GM19324 (cell line): ENCODE measurements at regions not wholly inside any gene's neighbourhood (a gene's known extent, or its start where the extent isn't known, plus 50 kb on each side); places are given as distances from the start of the nearest gene placed in this dataset.

ENCODE experiments used
- ATAC-seq: cut with Tn5 transposase; IDR thresholded peaks from one replicate; pipeline ENCODE4 v1.9.1; 2021; ENCODE audit warnings: mild to moderate bottlenecking, moderate library complexity; ENCODE audit not compliant: unreplicated experiment, low FRiP score

DNA sequence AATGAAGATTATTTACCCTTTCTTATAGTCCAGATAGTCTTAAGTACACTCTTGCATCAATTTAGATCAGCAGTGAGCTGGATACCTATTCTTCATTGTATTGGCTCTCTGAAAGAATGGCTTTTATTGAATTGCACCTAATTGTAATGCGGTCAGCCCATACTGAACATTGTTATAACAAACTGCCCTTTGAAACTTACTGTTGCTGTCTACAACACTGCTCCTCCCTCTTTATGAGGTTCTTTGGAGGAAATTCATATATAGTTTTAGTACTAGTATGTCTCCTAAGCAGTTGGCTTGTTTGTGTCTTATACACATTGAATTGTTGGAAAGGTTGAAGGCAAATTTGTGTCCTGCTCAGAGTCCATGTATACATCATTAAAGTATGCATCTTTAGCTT lies 66.5 kb upstream of the UGP2 start:
- ATAC-seq, result no peak

GRCh38 chr2:63776382-63776781 lies 65.3 kb upstream of the UGP2 start:
- no peak for ATAC-seq

- ATAC-seq, result no peak
These were observed 63.9 kb upstream of the UGP2 start for GRCh38 chr2:63777816-63778215.

- ATAC-seq, result no peak
These were observed 63.3 kb upstream of the UGP2 start for GRCh38 chr2:63778391-63778790.

- ATAC-seq, result no peak
These were observed 61.1 kb upstream of the UGP2 start for GRCh38 chr2:63780518-63781155.

DNA sequence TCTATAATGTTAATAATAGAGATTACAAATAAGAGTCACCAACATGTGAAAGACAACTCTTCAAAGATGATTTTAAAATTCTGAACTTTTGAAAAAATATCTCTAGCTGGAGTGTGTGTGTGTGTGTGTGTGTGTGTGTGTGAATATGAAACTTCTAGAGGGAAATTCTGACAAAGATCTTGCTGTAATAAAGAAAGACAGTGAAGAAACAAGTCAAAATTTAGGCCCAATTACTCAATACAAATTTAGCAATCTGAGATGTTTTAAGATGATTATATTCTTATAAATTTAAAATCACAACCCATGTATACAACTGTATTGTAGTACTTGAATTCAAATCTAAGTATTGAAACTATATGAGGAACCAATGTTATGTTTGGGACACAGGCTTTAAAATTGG lies 57.2 kb upstream of the UGP2 start:
- no peak for ATAC-seq

DNA sequence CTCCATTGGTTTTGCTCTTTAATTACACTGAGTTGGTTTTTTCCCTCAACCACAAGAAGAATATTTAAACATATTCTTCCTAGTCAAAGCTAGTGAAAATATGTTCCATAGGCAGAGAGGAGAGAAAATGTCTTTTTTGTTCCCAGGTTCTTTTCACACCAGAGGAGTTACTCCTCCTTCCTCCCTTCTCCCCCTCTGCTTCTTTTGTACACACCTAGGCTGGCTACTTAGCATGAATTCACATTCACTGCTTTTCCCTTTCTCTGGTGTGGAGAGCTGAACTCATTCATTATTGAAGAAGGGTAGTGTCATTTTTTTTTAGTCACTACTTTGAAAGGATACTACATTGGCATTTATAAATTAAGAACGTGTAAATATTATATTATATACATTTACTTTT lies 56.6 kb upstream of the UGP2 start:
- ATAC-seq, result no peak

- ATAC-seq, result no peak
These were observed 55.2 kb upstream of the UGP2 start for GRCh38 chr2:63786471-63786870.

- ATAC-seq, result no peak
These were observed 53.6 kb upstream of the UGP2 start for GRCh38 chr2:63788071-63788470.

DNA sequence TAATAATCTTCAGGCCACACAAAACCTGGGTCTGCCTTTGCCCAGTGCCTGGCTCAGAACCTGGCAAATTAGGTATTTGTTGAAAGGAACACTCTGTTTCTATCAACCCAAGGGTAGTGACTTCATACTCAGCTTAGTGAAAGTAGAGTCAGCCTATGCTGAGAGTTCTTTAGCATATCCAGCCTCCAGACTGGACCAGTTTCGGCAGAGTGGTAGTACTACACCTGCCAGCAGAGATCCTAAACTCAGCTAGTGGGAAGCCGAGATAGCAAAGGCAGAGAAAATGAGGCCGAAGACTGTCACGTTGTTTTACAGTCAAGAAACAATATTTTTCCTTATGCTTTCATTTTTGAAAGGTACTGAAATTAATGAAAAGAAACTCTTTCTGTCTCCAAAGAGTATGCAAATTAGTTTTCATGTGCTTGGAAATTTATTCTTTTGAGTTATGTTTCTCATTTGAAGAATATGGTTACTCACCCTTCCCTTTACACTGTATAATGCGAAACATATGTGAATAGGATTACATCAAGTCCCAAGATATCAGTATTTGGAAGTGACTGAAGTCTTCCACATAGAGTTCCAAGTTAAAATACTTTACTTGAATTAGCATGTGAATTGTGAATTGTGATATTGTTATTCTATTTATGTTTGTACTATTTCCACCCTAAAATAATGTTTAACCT lies 52.2 kb upstream of the UGP2 start:
- ATAC-seq, result no peak

- no peak for ATAC-seq
These were observed 51.2 kb upstream of the UGP2 start for GRCh38 chr2:63790491-63790890.

DNA sequence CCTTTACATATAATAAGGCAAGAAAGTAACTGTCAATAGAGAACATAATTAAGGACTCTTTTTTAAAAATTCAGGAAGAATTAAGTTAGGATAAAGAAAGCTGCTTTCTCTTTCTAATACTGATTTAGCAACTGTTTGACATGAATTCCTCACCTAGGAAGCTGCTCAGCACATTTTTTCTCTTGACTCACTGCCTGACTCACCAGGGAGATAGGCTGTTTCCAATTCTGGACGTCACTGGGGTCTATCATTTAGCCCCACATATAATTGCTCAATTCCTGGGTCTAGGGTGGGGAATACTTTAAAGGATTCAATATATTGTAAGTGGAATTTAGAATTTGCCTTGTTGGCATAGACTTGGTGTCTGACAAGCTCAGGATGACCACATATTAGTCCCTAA lies 50.8 kb upstream of the UGP2 start:
- ATAC-seq, result no peak

DNA sequence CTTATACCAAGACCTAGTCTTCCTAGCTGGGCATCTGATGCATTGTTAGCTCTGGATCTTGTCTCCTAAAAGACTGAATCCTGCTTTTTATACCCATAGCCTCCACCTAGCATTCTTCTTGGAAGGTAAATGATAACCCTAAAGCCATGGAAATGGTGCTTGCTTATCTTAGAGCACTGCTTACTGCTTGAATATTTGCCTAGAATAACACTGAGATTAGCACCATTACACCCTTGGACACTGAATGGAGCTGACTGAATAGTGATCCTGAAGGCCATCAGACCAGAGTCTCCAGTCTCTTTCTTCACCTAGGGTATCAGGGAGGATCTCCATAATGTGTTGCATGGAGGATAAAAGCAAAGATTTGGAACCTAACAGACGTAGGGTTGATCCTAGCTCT lies 50.3 kb upstream of the UGP2 start:
- ATAC-seq, result no peak
